Glutamatergic neuron (in vitro differentiated cells): ENCODE measurements at regions not wholly inside any gene's neighbourhood (a gene's known extent, or its start where the extent isn't known, plus 50 kb on each side); places are given as distances from the start of the nearest gene placed in this dataset.
"Not testable (repeated sequence)": the region's sequence is repeated elsewhere in the genome, so short reads cannot be mapped to it uniquely, and the experiment has no call there.

Source experiments
- DNase-seq: peaks from one replicate; pipeline ENCODE4 v3.0.0; 2022
- H3K27ac Mint-ChIP-seq: one replicate; pipeline ENCODE4 v1.8.0; 2020; ENCODE audit warnings: mild to moderate bottlenecking, mixed read lengths, inconsistent platforms; ENCODE audit not compliant: unreplicated experiment
- H3K27me3 Mint-ChIP-seq: one replicate; pipeline ENCODE4 v1.8.0; 2020; ENCODE audit warnings: mild to moderate bottlenecking, moderate library complexity, mixed read lengths, inconsistent platforms; ENCODE audit not compliant: unreplicated experiment
- H3K36me3 Mint-ChIP-seq: one replicate; pipeline ENCODE4 v1.8.0; 2020; ENCODE audit warnings: mild to moderate bottlenecking, mixed read lengths, inconsistent platforms; ENCODE audit not compliant: unreplicated experiment
- H3K4me1 Mint-ChIP-seq: one replicate; pipeline ENCODE4 v1.8.0; 2020; ENCODE audit warnings: mild to moderate bottlenecking, low read depth, mixed read lengths, inconsistent platforms; ENCODE audit not compliant: unreplicated experiment
- H3K4me3 Mint-ChIP-seq: one replicate; pipeline ENCODE4 v1.8.0; 2020; ENCODE audit warnings: mild to moderate bottlenecking, mixed read lengths, inconsistent platforms; ENCODE audit not compliant: unreplicated experiment
- H3K9me3 Mint-ChIP-seq: one replicate; pipeline ENCODE4 v1.8.0; 2020; ENCODE audit warnings: mild to moderate bottlenecking, moderate library complexity, mixed read lengths, inconsistent platforms; ENCODE audit not compliant: unreplicated experiment
- CTCF ChIP-seq: fragments of 200-600 bp; sonication (generic); IDR thresholded peaks from one replicate; pipeline ENCODE4 v1.5.0; 2021; ENCODE audit not compliant: partially characterized antibody, unreplicated experiment

- Mint-ChIP-seq H3K4me1 (no peaks in the 10 kb centered on the region), H3K27ac (no peak overlapping the region), H3K27me3 (peaks cover 7% of the 10 kb centered on the region), H3K4me3 (no peak overlapping the region), H3K36me3 (no peaks in the 10 kb centered on the region), H3K9me3 (no peaks in the 10 kb centered on the region)
- DNase-seq = no peak
- no peak for TF ChIP-seq CTCF
Observed at GRCh38 chr22:22697377-22698117, 53.1 kb downstream of the GGTLC2 start.

- Mint-ChIP-seq H3K4me1 (no peaks in the 10 kb centered on the region), H3K9me3 (no peaks in the 10 kb centered on the region), H3K27ac (no peak overlapping the region), H3K27me3 (peaks cover 7% of the 10 kb centered on the region), H3K36me3 (no peaks in the 10 kb centered on the region), H3K4me3 (no peak overlapping the region)
- no peak for TF ChIP-seq CTCF
- DNase-seq = no peak
Observed at GRCh38 chr22:22698263-22698750, 53.9 kb downstream of the GGTLC2 start.

GRCh38 chr22:22700631-22701030 is 56.2 kb downstream of the GGTLC2 start:
- H3K36me3 Mint-ChIP-seq = no peaks in the 10 kb centered on the region
- no peak for DNase-seq
- no peaks in the 10 kb centered on the region for H3K9me3 Mint-ChIP-seq
- peaks cover 6% of the 10 kb centered on the region for H3K27me3 Mint-ChIP-seq
- H3K27ac Mint-ChIP-seq = no peak overlapping the region
- no peak overlapping the region for H3K4me3 Mint-ChIP-seq
- no peaks in the 10 kb centered on the region for H3K4me1 Mint-ChIP-seq
- no peak for TF ChIP-seq CTCF

GRCh38 chr22:22701557-22701956 is 57.1 kb downstream of the GGTLC2 start:
- not testable (repeated sequence) for H3K27ac Mint-ChIP-seq, H3K36me3 Mint-ChIP-seq, H3K4me3 Mint-ChIP-seq, H3K4me1 Mint-ChIP-seq, H3K27me3 Mint-ChIP-seq, DNase-seq, H3K9me3 Mint-ChIP-seq

GRCh38 chr22:22702237-22703202 is 58.1 kb downstream of the GGTLC2 start:
- H3K27ac Mint-ChIP-seq = no peak overlapping the region
- H3K9me3 Mint-ChIP-seq = no peaks in the 10 kb centered on the region
- no peaks in the 10 kb centered on the region for H3K36me3 Mint-ChIP-seq
- no peak overlapping the region for H3K4me3 Mint-ChIP-seq
- no peak for TF ChIP-seq CTCF
- DNase-seq = no peak
- H3K27me3 Mint-ChIP-seq = peaks cover 2% of the 10 kb centered on the region
- peaks cover 3% of the 10 kb centered on the region for H3K4me1 Mint-ChIP-seq
